HG03432 (cell line): ENCODE measurements at regions not wholly inside any gene's neighbourhood (a gene's known extent, or its start where the extent isn't known, plus 50 kb on each side); places are given as distances from the start of the nearest gene placed in this dataset.

Experiments
- ATAC-seq: cut with Tn5 transposase; IDR thresholded peaks from one replicate; pipeline ENCODE4 v1.9.1; 2021; ENCODE audit warnings: mild to moderate bottlenecking, moderate library complexity; ENCODE audit not compliant: unreplicated experiment

DNA sequence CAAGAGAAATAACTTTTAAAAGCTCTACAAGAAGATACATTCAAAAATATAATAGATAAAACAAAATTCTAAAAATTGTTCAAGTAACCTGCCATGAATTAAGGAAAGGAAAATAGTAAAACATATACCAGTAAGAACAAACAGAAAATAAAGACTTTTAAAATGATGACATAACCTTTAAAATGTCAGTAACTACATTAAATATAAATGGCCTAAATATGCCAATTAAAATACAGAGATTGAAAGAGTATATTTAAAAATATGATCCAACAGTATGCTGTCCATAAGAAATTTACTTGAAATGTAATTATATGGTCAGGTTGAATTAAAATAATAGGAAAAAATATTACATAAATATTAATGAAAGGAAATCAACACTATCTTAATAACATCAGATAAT lies 911.7 kb upstream of the POU3F3 start:
- ATAC-seq = no peak

DNA sequence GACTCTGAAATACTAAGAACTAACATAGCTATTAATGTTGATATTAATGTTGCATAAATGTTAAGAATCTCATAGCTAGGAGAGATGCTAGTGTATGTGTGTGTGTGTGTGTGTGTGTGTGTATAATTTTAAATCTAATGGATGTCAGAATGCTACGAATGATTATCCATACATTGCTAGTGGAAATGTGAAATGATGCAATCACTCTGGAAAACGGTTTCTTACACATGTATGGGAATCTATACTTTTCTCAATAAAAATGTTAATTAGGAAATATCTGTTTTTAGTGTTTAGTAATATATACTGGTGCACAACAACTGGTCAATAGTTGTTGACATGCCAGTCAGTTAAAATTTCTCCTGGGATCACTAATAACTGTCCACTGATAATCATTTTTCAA lies 908.8 kb upstream of the POU3F3 start:
- ATAC-seq = no peak

DNA sequence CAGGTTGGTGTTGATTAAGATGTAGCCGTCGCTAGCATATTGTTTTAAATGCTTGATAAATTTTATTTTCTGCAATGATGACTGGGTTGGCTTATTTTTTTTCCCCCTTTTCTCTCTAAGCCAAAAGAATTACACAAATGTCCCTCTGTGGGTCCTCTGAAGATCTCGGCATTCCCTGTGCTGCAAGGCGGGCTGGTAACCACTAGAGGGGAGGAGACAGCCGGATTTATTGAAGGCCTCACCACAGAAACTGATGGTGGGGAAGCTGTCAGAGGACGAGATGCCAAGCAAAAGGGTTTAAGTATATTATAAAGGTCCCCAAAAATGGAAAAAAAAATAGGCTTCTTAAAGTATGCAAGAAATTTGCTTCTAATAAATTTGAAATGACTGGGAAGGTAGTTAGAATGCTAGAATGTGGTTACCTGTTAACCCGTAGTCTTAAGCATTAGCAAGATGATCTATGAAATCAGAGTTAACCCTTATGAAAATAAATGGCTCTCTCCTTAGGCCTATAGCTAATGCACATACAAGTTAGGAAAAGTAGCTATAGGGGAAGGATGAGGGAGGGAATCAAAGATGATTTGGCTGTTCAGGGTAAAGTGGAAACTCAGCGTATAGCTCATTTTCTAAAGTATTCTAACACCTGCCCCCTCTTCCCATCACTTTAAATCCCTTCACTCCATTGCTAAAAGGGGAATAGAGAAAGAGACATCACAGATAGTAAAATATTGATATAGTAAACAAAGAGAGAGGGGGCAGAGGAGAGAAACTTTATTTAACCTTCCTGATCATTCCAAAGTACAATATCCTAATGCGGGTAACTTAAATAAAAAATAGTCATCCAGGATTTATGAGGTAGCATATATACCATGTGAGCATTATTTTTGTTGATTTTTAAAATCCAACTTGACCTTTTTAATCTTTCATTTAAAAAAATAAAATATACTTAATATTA lies 894.5 kb upstream of the POU3F3 start:
- ATAC-seq = peak; percentile 68

DNA sequence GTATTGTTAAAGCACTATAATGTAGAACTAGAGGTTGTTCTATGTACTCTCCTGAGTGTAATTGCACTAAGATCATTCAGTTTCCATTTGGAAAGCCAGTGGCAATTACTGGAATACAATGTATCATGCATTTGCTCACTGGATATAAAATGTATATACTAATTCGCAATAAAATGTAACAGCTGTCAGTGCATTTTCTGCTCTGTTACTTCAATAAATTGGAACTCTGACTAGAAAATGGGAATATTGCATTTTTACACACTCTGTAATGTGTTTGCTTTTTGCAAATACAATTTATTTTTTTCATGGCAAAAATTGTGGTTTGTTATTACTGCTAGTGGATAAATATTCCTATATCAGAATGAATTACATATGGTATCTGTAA lies 893.8 kb upstream of the POU3F3 start:
- no peak for ATAC-seq

DNA sequence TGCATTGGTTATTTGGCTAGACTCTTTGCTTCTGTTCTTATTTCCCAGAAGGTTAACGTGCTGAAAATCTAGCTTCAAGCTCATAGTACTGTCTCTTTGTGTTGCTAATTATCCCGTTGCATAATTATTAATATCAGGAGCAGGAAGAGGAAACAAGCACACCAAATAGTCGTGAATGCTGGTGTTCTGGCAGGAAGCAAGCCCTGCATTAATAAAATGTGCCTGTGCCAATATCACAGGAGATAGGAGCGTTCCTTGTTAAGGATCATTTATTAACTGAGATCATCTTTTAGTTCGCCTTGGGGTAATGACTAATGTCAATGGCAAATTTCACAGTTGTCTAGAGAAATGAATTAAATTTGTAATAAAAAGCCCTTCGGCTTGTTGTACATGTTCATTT lies 893.0 kb upstream of the POU3F3 start:
- ATAC-seq = no peak

DNA sequence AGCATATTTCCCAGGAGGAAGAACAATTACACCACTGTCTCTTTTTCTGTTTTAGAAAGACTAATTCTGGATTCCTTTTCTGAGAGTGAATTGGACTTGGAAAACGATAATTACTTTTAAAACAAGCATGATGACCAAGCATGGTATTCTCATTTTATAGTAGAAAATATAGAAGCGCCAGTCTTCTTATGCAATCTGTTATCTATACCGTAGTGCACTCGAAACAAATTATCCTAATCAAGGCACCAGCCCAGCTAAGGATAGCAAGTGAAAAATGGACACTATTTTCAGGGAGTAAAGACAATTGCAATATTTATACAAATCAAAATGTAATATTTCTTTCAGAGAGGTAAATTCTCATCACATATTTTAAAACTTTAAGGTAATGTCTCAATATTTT lies 892.1 kb upstream of the POU3F3 start:
- no peak for ATAC-seq

DNA sequence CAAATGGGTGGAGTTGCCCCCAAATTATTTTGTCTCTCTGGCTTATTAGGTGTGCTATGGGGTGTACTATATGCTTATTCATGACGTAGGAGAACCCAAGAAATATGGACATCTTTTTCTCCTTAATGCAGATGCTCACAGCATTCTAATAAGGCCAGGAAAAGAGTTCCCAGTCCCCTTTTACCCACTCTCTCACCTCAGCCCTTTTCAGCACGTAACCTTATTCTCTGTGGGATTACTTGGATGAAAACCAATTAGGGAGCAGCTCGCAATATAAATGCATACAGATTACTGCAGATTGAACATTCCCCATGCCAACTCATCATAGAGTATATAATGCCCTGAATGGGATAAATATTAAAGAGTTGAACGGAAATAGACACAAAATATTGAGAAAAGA lies 891.2 kb upstream of the POU3F3 start:
- no peak for ATAC-seq

DNA sequence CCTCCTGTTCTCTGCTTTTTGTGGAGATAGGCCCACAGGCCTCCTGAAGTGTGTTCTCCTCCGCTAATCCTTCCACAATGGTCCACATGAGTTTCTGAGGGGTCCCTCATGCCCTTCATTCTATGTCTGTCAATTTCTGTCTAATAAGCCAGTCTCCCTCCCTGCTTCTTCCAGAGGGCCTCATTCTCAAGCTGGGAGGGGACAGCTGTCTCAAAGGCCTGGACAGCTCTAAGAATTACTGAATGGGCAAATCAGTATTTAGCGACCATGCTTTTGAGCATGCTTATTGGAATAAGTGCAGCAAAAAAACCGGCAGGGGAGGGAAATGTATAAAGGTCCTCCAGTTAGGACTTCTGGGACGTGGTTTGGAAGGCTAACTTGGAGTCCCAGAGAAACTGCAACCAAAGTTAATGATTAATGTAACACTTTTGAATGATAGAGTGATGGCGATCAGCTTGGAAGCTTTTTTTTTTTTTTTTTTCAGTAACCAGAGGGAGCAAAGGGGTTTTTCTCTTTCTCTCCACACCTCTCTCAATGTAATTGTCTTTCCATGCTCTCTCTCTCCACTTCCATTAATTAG lies 890.7 kb upstream of the POU3F3 start:
- ATAC-seq = no peak

DNA sequence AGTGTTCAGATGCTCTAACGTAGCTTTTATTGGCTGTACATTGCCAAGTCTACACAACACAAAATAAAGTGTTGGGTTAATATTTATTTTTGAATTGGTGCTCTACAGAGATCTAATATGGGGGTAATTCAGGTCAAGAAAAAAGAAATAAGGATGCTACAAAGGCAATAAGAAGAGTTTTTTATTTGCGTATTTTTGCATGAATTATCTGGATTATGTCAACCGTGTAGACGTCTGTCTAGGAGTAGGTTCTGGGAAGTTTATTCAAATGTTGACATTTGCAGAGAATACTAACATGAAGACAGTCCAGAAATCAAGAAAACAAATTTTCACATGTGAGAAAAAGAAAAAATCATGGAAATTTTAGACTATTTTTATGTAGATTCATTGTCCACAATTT lies 876.7 kb upstream of the POU3F3 start:
- ATAC-seq = no peak

DNA sequence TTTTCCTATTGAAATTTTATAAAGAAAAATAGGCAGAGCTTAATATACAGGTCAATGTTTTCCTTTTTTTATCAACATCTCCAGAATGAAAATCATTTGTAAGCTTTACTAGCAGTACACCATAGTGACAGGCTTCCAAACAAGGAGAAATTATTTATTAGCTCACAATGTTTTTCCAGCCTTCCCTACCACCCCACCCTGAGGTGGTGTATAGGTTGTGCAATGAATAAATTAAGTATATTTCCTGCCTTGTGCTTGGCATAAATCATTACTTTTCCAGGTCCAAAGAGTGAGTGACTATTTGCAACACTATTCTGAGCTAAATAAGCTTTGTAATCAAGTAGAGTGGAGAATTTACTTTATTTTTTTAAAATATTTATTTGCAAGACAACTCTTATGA lies 876.2 kb upstream of the POU3F3 start:
- ATAC-seq = no peak

DNA sequence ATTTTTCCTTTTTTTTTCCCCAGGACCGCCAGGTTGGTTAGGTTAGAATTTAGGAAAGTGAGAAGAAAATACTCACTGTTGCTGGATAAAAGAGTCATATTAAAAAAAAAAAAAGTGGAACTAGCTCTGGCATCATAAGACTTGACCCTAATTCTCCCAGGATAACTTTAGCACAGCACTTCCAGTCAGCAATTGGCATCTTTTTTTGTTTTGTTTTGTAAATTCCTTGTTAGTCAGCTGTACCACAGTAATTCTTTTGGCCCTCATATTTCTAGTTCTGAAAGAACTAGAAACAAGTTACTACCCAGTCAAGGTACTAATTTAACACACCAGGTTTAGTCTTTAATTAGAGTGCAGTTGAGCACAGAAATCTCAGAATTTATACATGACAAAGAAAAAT lies 873.5 kb upstream of the POU3F3 start:
- ATAC-seq = no peak

DNA sequence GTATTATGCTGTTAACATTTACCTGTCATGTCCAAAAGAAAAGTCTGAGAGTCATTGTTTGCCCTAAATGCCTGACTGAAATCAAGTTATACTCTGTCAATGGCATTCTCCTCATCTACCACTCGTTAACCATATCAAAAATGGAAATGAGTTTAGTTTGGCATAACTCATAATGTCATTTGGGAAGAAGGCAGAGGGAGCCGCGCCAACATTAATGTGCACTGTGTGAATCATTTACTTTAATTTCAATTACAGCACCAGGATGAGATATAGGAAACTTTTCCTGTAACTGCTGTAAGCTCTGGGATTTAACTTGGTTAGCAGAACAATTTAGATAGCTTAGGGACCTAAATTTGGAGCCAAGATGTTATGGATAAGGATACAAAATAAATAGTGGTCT lies 871.2 kb upstream of the POU3F3 start:
- no peak for ATAC-seq

DNA sequence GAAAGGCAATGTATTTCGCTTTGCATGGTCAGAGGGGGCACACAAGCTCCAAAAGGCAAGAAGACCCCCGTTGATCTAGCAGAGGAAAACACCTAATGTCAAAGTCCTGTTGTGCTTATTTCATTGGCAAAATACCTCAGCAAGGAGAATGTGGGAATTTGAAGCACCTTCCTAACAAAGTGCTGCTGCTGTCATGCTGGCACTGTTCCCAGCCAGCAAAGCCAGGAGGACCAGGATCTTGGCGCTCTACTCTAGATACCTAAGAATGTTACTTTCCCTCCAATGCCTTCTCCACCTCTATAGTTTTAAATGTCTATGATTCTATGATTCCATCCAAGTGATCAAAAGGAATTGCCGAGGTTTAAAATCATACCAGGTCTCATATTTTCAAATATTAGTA lies 867.9 kb upstream of the POU3F3 start:
- ATAC-seq = no peak

DNA sequence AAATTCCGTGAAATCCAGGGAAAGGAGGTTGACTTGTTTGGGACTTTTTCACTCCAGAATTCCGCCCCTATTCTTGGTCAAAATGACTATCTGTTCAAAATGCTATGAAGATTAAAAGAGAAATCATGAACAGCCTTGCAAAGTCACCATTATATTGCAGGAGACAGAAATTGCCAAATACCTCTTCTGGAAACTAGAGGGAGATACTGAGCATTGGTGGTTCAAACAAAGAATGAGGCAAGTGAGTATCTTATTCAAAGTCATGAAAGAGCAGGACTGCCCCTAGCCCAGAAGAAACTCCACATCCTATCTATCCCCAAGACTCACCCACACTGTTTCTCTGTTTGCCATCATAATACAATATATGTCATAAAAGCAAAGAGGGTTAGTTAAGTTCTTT lies 862.3 kb upstream of the POU3F3 start:
- ATAC-seq = no peak

DNA sequence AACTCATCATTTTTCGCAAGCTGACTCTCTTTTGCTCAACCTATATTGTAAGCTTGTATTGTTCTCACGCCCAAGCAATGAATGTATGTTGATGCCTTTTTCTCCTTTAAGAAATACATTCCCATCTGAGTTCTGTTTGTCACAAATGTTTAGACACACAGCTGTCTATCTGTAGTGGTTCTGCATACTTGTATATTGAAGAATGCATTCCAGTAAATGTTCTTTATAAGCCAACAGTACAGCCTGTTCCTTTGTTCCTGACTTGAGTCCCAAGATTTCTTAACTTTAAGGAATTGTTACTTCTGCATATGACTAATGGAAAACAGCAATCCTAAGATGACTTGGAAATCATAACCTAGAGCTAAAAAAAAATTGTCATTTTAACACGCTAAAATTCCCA lies 849.1 kb upstream of the POU3F3 start:
- no peak for ATAC-seq

DNA sequence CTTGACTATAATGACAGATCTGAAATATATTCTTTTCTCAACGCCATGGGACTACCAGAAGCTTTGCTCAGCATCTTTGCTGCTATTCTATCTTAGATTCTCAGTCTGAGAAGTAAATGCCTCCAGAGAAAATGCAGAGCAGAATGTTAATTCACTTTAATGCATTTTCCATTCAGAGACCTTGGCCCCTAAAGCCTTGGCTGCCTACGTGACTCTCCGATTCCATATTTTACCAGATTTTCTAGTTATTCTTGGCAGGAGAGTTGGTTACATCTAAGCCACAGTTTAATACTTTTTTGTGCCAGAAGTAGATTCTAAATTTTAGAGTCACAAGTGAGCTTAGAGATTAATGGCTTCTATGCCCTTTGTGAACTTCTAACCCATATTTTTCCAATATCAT lies 837.1 kb upstream of the POU3F3 start:
- ATAC-seq = no peak

DNA sequence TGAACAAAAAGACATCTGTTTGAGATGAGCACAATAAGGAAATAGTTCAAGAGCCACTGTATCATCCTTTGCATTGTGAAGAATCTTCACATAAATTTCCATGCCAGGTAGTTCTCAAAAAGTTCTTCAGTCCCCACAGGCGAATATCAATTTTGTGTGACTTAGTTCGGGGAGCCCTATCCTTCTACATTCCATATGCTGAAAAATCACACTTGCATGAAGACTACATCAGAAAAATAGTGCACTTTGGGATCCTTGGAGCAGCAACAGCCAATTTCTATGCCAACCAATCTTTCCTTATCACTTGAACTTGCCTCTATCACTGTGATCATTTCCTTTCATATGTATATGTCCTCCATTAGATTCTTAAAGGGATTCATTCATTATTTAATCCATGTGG lies 830.6 kb upstream of the POU3F3 start:
- ATAC-seq = no peak

DNA sequence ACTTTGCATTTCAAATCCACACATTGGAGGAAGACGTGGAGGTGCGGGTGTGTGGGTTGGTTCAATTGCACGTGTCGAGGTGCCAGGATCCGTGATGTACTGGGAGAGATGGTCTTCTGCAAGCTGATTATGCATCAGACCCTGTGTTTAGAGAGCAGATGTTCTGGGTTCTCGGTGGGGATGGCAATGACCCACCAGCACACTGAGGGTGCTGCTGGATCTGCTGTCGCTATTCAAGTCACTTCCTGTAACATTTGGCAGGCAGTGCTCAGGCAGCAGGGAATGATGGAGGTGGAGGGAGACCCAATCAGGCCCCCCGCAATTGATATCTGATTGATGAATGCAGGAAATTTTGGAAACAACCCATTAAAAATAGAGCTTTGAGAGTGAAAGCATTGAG lies 830.1 kb upstream of the POU3F3 start:
- ATAC-seq = no peak

DNA sequence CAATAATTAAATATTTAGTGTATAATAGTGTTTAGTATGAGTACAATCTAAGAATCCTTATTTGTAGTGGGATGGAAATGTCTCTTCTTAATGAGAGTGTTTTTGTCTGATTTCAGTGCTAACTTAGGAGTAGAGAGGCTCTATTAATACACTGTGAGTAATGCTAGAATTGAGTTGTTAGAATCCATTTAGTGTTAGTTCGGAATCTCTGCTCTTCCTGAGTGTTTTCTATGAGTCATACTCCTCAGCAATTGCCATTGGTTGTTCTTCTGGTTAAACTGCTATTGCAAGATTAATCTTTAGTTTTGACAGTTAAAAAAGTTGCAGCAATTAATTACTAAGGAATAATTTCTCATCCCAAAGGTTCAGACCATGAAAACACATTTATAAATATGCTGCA lies 828.6 kb upstream of the POU3F3 start:
- ATAC-seq = no peak

DNA sequence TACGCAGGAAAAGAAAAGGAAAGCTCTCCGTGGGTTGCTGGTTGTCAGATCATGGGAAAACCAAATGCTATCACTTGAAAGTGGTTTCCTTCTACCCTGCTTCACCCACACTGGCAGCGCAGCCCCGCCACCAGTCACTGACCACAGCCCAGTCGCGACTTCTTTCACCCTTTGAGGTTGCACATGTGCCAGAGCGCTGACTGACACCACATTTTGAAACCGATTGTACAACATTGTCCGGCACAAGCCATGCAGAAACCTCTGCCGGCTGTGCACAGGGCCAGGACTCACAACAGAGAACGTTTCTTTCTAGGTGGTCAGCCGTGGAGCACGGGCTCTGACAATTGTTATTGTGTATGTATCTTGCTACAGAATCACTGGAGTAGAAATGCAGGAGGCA lies 827.2 kb upstream of the POU3F3 start:
- ATAC-seq = no peak

DNA sequence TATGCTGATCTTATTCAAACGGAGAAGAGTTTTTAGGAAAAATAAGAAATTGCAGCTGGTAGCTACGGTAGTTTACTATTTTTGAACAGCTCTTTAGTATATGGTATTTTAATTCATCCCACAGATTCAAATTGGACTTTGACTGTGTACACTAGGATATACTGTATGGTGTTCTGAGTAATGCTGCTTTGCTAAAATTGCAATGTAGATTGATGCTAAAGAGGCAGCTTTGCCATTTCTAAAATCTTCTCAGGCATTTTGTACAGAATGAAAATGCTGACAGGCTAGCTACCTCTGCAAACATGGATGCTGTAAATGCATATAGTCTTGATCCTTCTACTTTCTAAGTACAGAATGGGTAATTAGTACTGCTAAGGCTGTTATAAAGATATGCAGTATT lies 826.6 kb upstream of the POU3F3 start:
- ATAC-seq = no peak

DNA sequence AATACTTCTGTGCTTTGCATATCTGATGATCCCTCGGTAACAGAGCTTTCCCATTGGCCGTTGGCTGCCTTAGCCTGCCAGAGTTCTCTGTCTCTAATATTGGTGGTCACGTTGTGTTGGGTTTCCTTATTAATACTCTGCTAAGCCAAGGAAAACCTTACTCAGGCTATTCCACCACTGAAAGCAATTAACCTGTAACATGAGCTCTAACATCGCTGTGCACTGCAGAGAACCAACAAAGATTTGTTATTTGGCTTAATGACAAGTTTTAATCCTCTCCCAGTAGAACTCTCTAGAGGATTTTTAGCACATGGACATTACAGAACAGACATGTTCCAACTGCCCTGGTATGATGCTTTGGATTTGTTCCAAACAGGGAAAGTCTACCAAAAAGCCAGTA lies 825.9 kb upstream of the POU3F3 start:
- ATAC-seq = no peak

DNA sequence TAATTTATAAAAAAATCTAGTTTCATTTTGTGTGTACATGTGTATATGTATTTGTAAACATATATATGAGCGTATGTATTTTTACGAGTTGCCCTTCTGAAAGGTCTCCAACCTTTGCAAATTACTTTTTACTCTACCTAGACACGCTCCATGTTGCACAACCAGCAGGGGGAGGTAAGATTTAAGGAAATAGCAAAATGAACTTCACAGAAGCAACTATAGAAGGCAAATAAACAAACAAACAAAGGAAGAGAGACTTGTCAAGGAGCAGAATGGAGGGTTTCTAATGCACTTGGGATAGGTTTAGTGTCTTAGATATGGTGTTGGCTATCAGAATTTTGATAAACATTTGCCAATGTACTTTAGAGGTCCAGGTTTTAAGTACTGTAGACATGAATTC lies 820.5 kb upstream of the POU3F3 start:
- no peak for ATAC-seq
